Neuronal stem cell (in vitro differentiated cells): ENCODE measurements at regions not wholly inside any gene's neighbourhood (a gene's known extent, or its start where the extent isn't known, plus 50 kb on each side); places are given as distances from the start of the nearest gene placed in this dataset.

Experiments used
- DNase-seq: peaks from one replicate; pipeline ENCODE4 v3.0.0-alpha.2; 2013; ENCODE audit warnings: low spot score
- H2AFZ ChIP-seq: one replicate; pipeline ENCODE4 v1.6.1; 2013; ENCODE audit warnings: mild to moderate bottlenecking, low read length, inconsistent platforms
- H2AK5ac ChIP-seq: 2 replicates; pipeline ENCODE4 v1.6.1; 2013; ENCODE audit warnings: low read depth, mild to moderate bottlenecking, inconsistent platforms, low read length, moderate library complexity, mixed read lengths
- H2BK120ac ChIP-seq: 2 replicates; pipeline ENCODE4 v1.6.1; 2013; ENCODE audit warnings: low read depth, mild to moderate bottlenecking, inconsistent platforms, low read length, moderate library complexity, mixed read lengths
- H2BK12ac ChIP-seq: one replicate; pipeline ENCODE4 v1.6.1; 2013; ENCODE audit warnings: low read length, inconsistent platforms
- H2BK15ac ChIP-seq: 2 replicates; pipeline ENCODE4 v1.6.1; 2013; ENCODE audit warnings: mild to moderate bottlenecking, low read length, inconsistent platforms, mixed read lengths
- H2BK5ac ChIP-seq: one replicate; pipeline ENCODE4 v1.6.1; 2013; ENCODE audit warnings: inconsistent platforms, mild to moderate bottlenecking, low read length, moderate library complexity
- H3K14ac ChIP-seq: one replicate; pipeline ENCODE4 v1.6.1; 2013; ENCODE audit warnings: low read length, inconsistent platforms
- H3K18ac ChIP-seq: 2 replicates; pipeline ENCODE4 v1.6.1; 2013; ENCODE audit warnings: low read length, inconsistent platforms
- H3K23ac ChIP-seq: 2 replicates; pipeline ENCODE4 v1.6.1; 2013; ENCODE audit warnings: low read depth, mild to moderate bottlenecking, mixed read lengths, low read length, inconsistent platforms; ENCODE audit not compliant: poor library complexity
- H3K27ac ChIP-seq: replicated peaks from 3 replicates; pipeline ENCODE4 v1.5.1; 2013; ENCODE audit warnings: low read length, inconsistent platforms
- H3K27me3 ChIP-seq, 3 experiments: 2 replicates each; pipeline ENCODE4 v1.6.1; 2013; ENCODE audit warnings: low read length in 3 of 3, mild to moderate bottlenecking in 2 of 3, inconsistent platforms in 1 of 3, low read depth in 1 of 3, mixed read lengths in 1 of 3, moderate library complexity in 1 of 3; ENCODE audit not compliant: control insufficient read depth in 3 of 3, insufficient read depth in 3 of 3
- H3K36me3 ChIP-seq, 2 donors: replicated peaks in 1 of 2; 2 replicates each; pipeline ENCODE4 v1.6.1; 2013; ENCODE audit warnings: low read length in 2 of 2; ENCODE audit not compliant: control insufficient read depth in 2 of 2, insufficient read depth in 2 of 2
- H3K4ac ChIP-seq: 2 replicates; pipeline ENCODE4 v1.6.1; 2013; ENCODE audit warnings: inconsistent platforms, mild to moderate bottlenecking, low read length, moderate library complexity
- H3K4me1 ChIP-seq, 2 donors: 1 replicate in 1 of 2; 2 replicates in 1 of 2; pipeline ENCODE4 v1.6.1; 2013; ENCODE audit warnings: low read length in 2 of 2, low read depth in 1 of 2; ENCODE audit not compliant: control insufficient read depth in 2 of 2, insufficient read depth in 1 of 2
- H3K4me2 ChIP-seq: one replicate; pipeline ENCODE4 v1.6.1; 2013; ENCODE audit warnings: mild to moderate bottlenecking, low read length, inconsistent platforms; ENCODE audit not compliant: insufficient read depth, poor library complexity, severe bottlenecking
- H3K4me3 ChIP-seq, 2 donors: 2 replicates each; pipeline ENCODE4 v1.5.1; 2013; ENCODE audit warnings: low read length in 2 of 2, mild to moderate bottlenecking in 2 of 2, inconsistent platforms in 1 of 2, moderate library complexity in 1 of 2
- H3K79me1 ChIP-seq: one replicate; pipeline ENCODE4 v1.6.1; 2013; ENCODE audit warnings: low read depth, mild to moderate bottlenecking, inconsistent platforms, low read length, moderate library complexity
- H3K9ac ChIP-seq: one replicate; pipeline ENCODE4 v1.6.1; 2013; ENCODE audit warnings: mild to moderate bottlenecking, low read depth, low read length, inconsistent platforms; ENCODE audit not compliant: poor library complexity
- H3K9me3 ChIP-seq, 2 donors: replicated peaks in 1 of 2; 2 replicates each; pipeline versions ENCODE3 to v1.6.1; 2013; ENCODE audit warnings: low read length in 2 of 2, mild to moderate bottlenecking in 2 of 2, inconsistent platforms in 1 of 2, low read depth in 1 of 2, mixed read lengths in 1 of 2, moderate library complexity in 1 of 2; ENCODE audit not compliant: control insufficient read depth in 2 of 2, insufficient read depth in 1 of 2
- H4K8ac ChIP-seq: one replicate; pipeline ENCODE4 v1.6.1; 2013; ENCODE audit warnings: low read depth, mild to moderate bottlenecking, inconsistent platforms, low read length, moderate library complexity
- H4K91ac ChIP-seq: one replicate; pipeline ENCODE4 v1.6.1; 2013; ENCODE audit warnings: low read length, low read depth, mild to moderate bottlenecking, inconsistent platforms; ENCODE audit not compliant: poor library complexity
- WGBS, 2 donors: extraction: QIAGEN DNeasy Blood & Tissue Kit; methylation state at CpG; one replicate each; pipeline ENCODE4 v1.1.7; 2013; ENCODE audit warnings: missing lambda C conversion rate in 2 of 2, mixed read lengths in 1 of 2; ENCODE audit not compliant: insufficient read length in 2 of 2, insufficient replicate concordance in 1 of 2; ENCODE audit errors: extremely low coverage in 2 of 2; 5-methylcytosine and 5-hydroxymethylcytosine counted together

DNA sequence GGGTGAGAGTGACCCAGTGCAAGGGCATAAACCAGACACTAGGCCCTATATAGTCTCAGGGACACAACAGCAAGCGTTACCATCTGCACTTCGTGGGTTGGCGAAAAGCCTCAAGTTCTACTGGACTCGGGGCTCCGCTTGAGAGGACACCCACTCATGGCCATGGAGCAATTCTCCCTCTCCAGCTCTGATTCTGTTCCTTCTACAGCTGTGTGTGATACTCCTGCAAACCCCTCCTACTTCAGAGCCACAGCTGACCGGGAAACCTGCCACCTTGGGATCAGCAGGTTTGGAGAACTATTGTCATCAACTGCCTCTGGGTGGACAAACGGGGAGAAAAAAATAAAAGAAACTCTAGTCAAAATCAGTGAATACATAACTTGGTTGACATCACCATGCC lies 306.9 kb downstream of the FGFR2 start:
- H4K91ac ChIP-seq: no peak overlapping the region
- H3K14ac ChIP-seq: no peak overlapping the region
- H2BK120ac ChIP-seq: no peak overlapping the region
- WGBS, 2 donors: no CpG with 5 or more reads among the region's 7 CpGs
- no peak overlapping the region for H3K4ac ChIP-seq
- no peak overlapping the region for H2BK5ac ChIP-seq
- H4K8ac ChIP-seq: no peak overlapping the region
- no peak overlapping the region for H2BK15ac ChIP-seq
- no peaks in the 10 kb centered on the region for H3K4me1 ChIP-seq
- H3K23ac ChIP-seq: no peak overlapping the region
- peaks cover 0 to 2% of the 10 kb centered on the region in 2 donors for H3K9me3 ChIP-seq
- no peak overlapping the region for H3K18ac ChIP-seq
- DNase-seq: no peak
- H3K27me3 ChIP-seq: no peaks in the 10 kb centered on the region
- H3K4me3 ChIP-seq: no peak overlapping the region
- no peak overlapping the region for H3K9ac ChIP-seq
- no peaks in the 10 kb centered on the region for H3K79me1 ChIP-seq
- no peaks in the 10 kb centered on the region for H3K36me3 ChIP-seq
- H2AK5ac ChIP-seq: no peak overlapping the region
- no peak overlapping the region for H2BK12ac ChIP-seq
- no peak overlapping the region for H2AFZ ChIP-seq
- no peak overlapping the region for H3K27ac ChIP-seq
- no peak overlapping the region for H3K4me2 ChIP-seq

DNA sequence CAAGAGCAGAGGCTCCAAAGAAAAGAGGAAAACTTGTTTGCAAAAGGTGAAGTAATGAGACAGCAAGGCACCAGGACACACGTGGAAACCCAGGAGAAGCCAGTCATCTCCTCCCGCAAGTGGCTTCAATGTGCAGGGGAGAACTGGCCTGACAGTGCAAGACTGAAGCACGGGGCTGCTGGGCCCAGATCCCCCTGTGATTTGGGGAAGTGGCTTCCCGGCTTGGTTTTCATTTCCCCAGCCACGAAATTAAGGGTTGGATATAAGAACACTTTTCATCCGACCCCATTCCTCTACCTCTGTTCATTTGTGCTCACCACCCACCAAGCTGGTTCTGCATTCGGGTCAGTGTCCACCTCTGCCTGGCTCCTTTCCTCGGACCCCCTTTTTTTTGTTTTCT lies 306.4 kb downstream of the FGFR2 start:
- no peak for DNase-seq
- no peak overlapping the region for H2BK15ac ChIP-seq
- no peak overlapping the region for H3K14ac ChIP-seq
- H3K4ac ChIP-seq: no peak overlapping the region
- no peak overlapping the region for H2AK5ac ChIP-seq
- H4K91ac ChIP-seq: no peak overlapping the region
- no peak overlapping the region for H3K9ac ChIP-seq
- no peak overlapping the region for H2BK5ac ChIP-seq
- H3K18ac ChIP-seq: no peak overlapping the region
- no peak overlapping the region for H3K23ac ChIP-seq
- no peak overlapping the region for H2AFZ ChIP-seq
- H3K79me1 ChIP-seq: no peaks in the 10 kb centered on the region
- H3K4me1 ChIP-seq: no peaks in the 10 kb centered on the region
- H2BK12ac ChIP-seq: no peak overlapping the region
- H3K9me3 ChIP-seq: peaks cover 0 to 2% of the 10 kb centered on the region in 2 donors
- H3K4me3 ChIP-seq: no peak overlapping the region
- H3K27me3 ChIP-seq: no peaks in the 10 kb centered on the region
- no CpG with 5 or more reads among the region's 8 CpGs for WGBS, 2 donors
- no peaks in the 10 kb centered on the region for H3K36me3 ChIP-seq
- H2BK120ac ChIP-seq: no peak overlapping the region
- no peak overlapping the region for H3K27ac ChIP-seq
- no peak overlapping the region for H4K8ac ChIP-seq
- H3K4me2 ChIP-seq: no peak overlapping the region

DNA sequence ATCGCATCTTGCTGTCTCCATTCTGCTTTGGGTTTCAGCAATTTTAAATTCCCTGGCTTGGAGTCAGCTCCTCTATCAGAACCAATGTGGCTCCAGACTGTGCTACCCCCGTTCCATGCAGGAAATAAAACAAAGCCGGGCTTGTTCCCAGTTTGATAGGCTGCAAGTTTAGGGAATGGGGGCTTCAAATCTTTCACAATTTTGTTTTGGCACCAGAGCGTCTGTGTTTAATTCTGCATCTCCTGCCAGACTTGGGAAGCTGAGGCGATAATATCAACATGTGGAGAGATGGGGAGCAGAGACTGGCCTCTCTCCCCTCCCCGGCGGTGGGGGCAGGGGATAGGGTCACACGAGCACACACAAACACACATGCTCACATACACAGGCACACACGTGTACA lies 305.9 kb downstream of the FGFR2 start:
- no peak overlapping the region for H3K4me2 ChIP-seq
- H3K14ac ChIP-seq: no peak overlapping the region
- H2AK5ac ChIP-seq: no peak overlapping the region
- H4K91ac ChIP-seq: no peak overlapping the region
- no peak overlapping the region for H2AFZ ChIP-seq
- H4K8ac ChIP-seq: no peak overlapping the region
- H3K79me1 ChIP-seq: no peaks in the 10 kb centered on the region
- no peaks in the 10 kb centered on the region for H3K27me3 ChIP-seq
- no peak overlapping the region for H2BK5ac ChIP-seq
- no peak overlapping the region for H2BK120ac ChIP-seq
- H3K4ac ChIP-seq: no peak overlapping the region
- no peak overlapping the region for H3K27ac ChIP-seq
- no CpG with 5 or more reads among the region's 9 CpGs for WGBS, 2 donors
- no peak overlapping the region for H2BK15ac ChIP-seq
- peaks cover 0 to 2% of the 10 kb centered on the region in 2 donors for H3K9me3 ChIP-seq
- no peak for DNase-seq
- no peak overlapping the region for H3K23ac ChIP-seq
- no peaks in the 10 kb centered on the region for H3K4me1 ChIP-seq
- H2BK12ac ChIP-seq: no peak overlapping the region
- H3K4me3 ChIP-seq: no peak overlapping the region
- H3K18ac ChIP-seq: no peak overlapping the region
- no peak overlapping the region for H3K9ac ChIP-seq
- no peaks in the 10 kb centered on the region for H3K36me3 ChIP-seq

DNA sequence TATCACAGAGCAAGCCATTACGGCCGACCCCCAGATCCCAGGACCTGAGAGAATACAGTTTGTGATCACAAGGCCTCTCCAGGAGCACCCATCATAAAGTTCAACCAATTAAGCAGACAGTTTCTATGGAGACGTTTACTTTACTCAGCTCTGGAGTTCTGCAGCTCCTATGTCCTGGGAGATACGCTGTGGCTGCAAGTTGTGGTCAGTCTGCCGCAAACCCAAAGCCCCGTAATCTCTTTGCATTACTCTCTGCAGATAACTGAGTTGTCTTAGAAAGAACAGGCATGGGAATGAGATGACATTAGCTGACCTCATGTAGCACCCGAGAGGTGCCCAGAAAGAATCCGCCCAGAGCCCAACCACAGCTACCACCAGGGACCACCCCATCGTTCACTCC lies 305.1 kb downstream of the FGFR2 start:
- H2BK120ac ChIP-seq: no peak overlapping the region
- H3K9me3 ChIP-seq: peaks cover 0 to 2% of the 10 kb centered on the region in 2 donors
- H2AFZ ChIP-seq: no peak overlapping the region
- no peak overlapping the region for H4K91ac ChIP-seq
- H3K36me3 ChIP-seq: no peaks in the 10 kb centered on the region
- H2BK15ac ChIP-seq: no peak overlapping the region
- H3K4me1 ChIP-seq: no peaks in the 10 kb centered on the region
- H2BK12ac ChIP-seq: no peak overlapping the region
- H2BK5ac ChIP-seq: no peak overlapping the region
- H4K8ac ChIP-seq: no peak overlapping the region
- H3K23ac ChIP-seq: no peak overlapping the region
- H3K18ac ChIP-seq: no peak overlapping the region
- no peaks in the 10 kb centered on the region for H3K79me1 ChIP-seq
- no peak overlapping the region for H3K27ac ChIP-seq
- H3K14ac ChIP-seq: no peak overlapping the region
- H3K4ac ChIP-seq: no peak overlapping the region
- WGBS, 2 donors: no CpG with 5 or more reads among the region's 9 CpGs
- no peak overlapping the region for H3K4me2 ChIP-seq
- no peak overlapping the region for H3K9ac ChIP-seq
- DNase-seq: no peak
- H2AK5ac ChIP-seq: no peak overlapping the region
- H3K4me3 ChIP-seq: no peak overlapping the region
- H3K27me3 ChIP-seq: no peaks in the 10 kb centered on the region
